ENCODE measurements at regions not wholly inside any gene's neighbourhood (a gene's known extent, or its start where the extent isn't known, plus 50 kb on each side); places are given as distances from the start of the nearest gene placed in this dataset.
"Not testable (repeated sequence)": the region's sequence is repeated elsewhere in the genome, so short reads cannot be mapped to it uniquely, and the experiment has no call there.

DNA sequence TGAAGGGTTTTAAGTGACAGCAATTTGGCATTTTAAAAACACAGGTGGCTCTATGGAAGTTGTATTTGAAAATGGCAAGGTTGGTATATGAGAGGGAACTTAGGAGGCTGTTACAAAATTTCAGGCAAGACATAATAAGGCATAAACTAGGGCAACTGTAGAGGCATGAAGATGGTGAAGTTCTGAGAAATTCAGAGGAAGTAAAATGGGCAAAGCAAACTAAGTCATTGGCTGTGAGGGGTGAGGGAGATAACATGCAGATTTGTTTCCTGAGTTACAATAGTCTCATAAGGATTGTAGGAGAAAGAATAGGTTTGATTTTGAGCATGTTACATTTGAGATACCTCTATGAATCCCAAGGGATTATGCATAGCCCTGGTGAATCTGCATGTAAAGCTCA lies 302.9 kb upstream of the ARHGEF26 start:
- H3K9ac ChIP-seq (ENCODE audit: low read length) = no peak overlapping the region
- no peaks in the 10 kb centered on the region for H3K27me3 ChIP-seq (ENCODE audit: control insufficient read depth in 1 of 2, insufficient read depth in 2 of 2, low read length in 2 of 2)
- H3K4me3 ChIP-seq (ENCODE audit: low read depth in 1 of 2, low read length in 2 of 2) = no peak overlapping the region
- no peaks in the 10 kb centered on the region for H3K36me3 ChIP-seq (ENCODE audit: insufficient read depth, low read length)
- H3K9me3 ChIP-seq (ENCODE audit: low read length) = no peaks in the 10 kb centered on the region
- H3K27ac ChIP-seq (ENCODE audit: low read depth, low read length) = no peak overlapping the region
- H3K4me1 ChIP-seq (ENCODE audit: insufficient read depth, low read length) = no peaks in the 10 kb centered on the region

DNA sequence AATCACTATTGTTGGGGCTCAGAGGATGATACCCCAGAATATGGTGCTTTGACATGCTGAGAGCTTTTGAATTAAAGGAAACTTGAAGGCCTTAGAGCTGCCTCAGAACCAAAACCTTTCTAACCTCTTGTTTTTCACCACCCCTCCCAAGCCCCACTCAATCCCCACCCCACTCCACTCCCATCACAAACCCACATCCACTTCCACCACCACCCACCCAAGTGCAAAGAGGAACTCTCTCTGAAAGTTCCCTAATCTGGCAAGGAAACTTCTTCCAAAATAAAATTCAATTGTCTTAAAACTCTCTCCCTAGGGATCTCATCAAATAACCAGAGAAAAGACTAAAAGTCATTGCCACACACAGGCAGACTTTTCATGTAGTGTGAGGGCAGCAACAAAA lies 301.2 kb upstream of the ARHGEF26 start:
- H3K27me3 ChIP-seq (ENCODE audit: control insufficient read depth in 1 of 2, insufficient read depth in 2 of 2, low read length in 2 of 2) = no peaks in the 10 kb centered on the region
- H3K9ac ChIP-seq (ENCODE audit: low read length) = no peak overlapping the region
- no peaks in the 10 kb centered on the region for H3K9me3 ChIP-seq (ENCODE audit: low read length)
- H3K27ac ChIP-seq (ENCODE audit: low read depth, low read length) = no peak overlapping the region
- H3K4me3 ChIP-seq (ENCODE audit: low read depth in 1 of 2, low read length in 2 of 2) = no peak overlapping the region
- H3K4me1 ChIP-seq (ENCODE audit: insufficient read depth, low read length) = no peaks in the 10 kb centered on the region
- H3K36me3 ChIP-seq (ENCODE audit: insufficient read depth, low read length) = no peaks in the 10 kb centered on the region

DNA sequence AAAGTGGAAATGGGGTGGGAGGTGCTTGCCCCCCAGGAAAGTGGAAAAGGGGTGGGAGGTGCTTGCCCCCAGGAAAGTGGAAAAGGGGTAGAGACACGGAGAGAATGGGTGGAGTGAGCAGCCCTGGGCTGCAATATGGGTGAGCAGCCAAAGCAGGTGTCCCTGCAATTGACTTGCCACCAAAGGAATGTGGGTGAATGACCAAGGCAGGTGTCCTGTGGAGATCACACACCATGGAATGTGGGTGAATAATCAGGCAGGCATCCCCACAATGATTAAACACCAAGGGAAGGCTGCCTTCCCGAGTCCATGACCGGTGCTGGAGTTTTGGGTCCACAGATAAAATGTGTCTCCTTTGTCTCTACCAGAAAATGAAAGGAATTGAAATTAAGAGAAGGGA lies 292.8 kb upstream of the ARHGEF26 start:
- H3K27ac ChIP-seq (ENCODE audit: low read depth, low read length); H3K9me3 ChIP-seq (ENCODE audit: low read length); H3K27me3 ChIP-seq (ENCODE audit: control insufficient read depth in 1 of 2, insufficient read depth in 2 of 2, low read length in 2 of 2); H3K4me3 ChIP-seq (ENCODE audit: low read depth in 1 of 2, low read length in 2 of 2); H3K4me1 ChIP-seq (ENCODE audit: insufficient read depth, low read length); H3K36me3 ChIP-seq (ENCODE audit: insufficient read depth, low read length); H3K9ac ChIP-seq (ENCODE audit: low read length): not testable (repeated sequence)

DNA sequence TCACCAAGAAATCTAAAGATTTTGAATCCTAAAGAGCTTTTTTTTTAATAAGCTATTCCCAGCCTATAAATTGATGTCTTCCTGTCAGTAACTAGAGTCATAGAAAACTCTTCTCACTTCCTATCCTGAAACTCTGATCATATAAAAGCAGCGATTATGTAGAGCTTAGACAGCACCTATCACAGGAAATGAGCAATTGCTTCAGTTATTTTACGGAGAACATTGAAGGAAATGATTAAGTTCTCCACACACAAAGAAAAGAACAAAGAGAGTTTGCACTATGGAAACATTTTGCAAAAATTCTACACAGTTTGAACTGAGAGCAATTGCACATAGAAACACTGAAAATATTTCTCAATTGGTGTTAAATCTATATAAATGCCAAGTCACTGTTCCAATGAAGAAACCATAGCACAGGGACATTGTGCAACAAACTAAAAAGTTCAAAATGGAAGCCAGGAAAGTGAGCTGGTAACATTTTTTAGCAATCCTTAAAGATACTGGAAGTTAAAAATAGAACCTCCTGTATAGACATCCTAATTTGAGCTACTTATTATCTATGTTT lies 291.5 kb upstream of the ARHGEF26 start:
- H3K4me3 ChIP-seq (ENCODE audit: low read depth in 1 of 2, low read length in 2 of 2) = no peak overlapping the region
- no peak overlapping the region for H3K9ac ChIP-seq (ENCODE audit: low read length)
- H3K9me3 ChIP-seq (ENCODE audit: low read length) = no peaks in the 10 kb centered on the region
- no peaks in the 10 kb centered on the region for H3K27me3 ChIP-seq (ENCODE audit: control insufficient read depth in 1 of 2, insufficient read depth in 2 of 2, low read length in 2 of 2)
- no peaks in the 10 kb centered on the region for H3K4me1 ChIP-seq (ENCODE audit: insufficient read depth, low read length)
- H3K36me3 ChIP-seq (ENCODE audit: insufficient read depth, low read length) = no peaks in the 10 kb centered on the region
- no peak overlapping the region for H3K27ac ChIP-seq (ENCODE audit: low read depth, low read length)

DNA sequence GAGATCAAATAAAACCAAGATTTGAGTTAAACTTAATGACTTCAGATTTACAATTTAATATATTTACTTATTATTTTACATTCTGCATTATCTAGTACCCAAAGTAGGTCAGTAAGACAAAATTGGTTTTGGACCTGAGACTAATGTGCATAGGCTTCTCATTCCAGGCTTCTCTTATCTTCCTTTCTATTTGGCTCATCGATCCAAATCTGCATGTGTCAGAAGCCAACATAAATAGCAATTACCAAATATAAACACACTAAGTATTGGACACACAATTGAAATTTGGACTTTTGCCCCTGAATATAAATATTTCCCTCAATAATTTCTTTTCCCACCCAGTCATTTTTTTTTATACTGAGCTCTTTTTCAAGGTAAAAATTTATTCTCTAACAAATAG lies 290.6 kb upstream of the ARHGEF26 start:
- Histone ChIP-seq H3K4me3 (ENCODE audit: low read depth in 1 of 2, low read length in 2 of 2) (no peak overlapping the region), H3K36me3 (ENCODE audit: insufficient read depth, low read length) (no peaks in the 10 kb centered on the region), H3K27ac (ENCODE audit: low read depth, low read length) (no peak overlapping the region), H3K4me1 (ENCODE audit: insufficient read depth, low read length) (no peaks in the 10 kb centered on the region), H3K9me3 (ENCODE audit: low read length) (no peaks in the 10 kb centered on the region), H3K27me3 (ENCODE audit: control insufficient read depth in 1 of 2, insufficient read depth in 2 of 2, low read length in 2 of 2) (no peaks in the 10 kb centered on the region), H3K9ac (ENCODE audit: low read length) (no peak overlapping the region)

DNA sequence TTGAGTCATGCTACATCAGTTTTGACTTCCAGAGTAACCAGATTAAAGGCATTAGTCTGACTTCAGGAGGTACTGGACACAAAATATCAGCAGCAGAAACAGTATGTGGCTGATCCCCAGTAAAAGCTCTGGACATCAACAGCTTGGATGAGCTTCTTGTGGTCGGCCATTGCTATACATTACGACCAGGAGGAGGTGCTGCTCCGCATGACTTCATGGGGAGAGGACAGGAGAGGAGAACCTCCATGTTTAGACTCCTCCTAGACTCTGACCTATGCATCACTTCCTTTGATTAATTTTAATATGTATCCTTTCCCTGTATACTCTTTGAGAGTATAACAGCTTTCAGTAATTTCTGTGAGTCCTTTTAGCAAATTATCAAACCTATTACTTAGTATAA lies 285.6 kb upstream of the ARHGEF26 start:
- Histone ChIP-seq H3K27ac (ENCODE audit: low read depth, low read length) (no peak overlapping the region), H3K9ac (ENCODE audit: low read length) (no peak overlapping the region), H3K9me3 (ENCODE audit: low read length) (no peaks in the 10 kb centered on the region), H3K4me3 (ENCODE audit: low read depth in 1 of 2, low read length in 2 of 2) (no peak overlapping the region), H3K27me3 (ENCODE audit: control insufficient read depth in 1 of 2, insufficient read depth in 2 of 2, low read length in 2 of 2) (no peaks in the 10 kb centered on the region), H3K4me1 (ENCODE audit: insufficient read depth, low read length) (no peaks in the 10 kb centered on the region), H3K36me3 (ENCODE audit: insufficient read depth, low read length) (no peaks in the 10 kb centered on the region)

DNA sequence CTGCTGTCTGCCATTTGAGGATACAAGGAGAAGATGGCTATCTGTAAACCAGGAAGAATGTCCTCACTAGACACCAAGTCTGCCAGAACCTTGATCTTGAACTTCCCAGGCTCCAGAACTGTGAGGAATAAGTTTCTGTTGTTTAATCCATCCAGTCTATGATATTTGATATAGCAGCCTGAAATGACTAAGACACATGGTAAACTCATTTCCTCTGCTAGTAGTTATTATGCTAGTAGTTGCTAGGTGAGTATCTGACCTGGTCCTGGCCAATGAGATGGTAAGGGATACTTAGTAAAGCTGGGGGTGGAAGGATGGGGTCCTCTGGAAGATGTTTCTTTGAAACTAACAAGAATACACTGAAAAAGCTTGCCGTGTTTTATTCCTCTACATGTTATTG lies 280.7 kb upstream of the ARHGEF26 start:
- Histone ChIP-seq H3K27ac (ENCODE audit: low read depth, low read length) (no peak overlapping the region), H3K36me3 (ENCODE audit: insufficient read depth, low read length) (no peaks in the 10 kb centered on the region), H3K27me3 (ENCODE audit: control insufficient read depth in 1 of 2, insufficient read depth in 2 of 2, low read length in 2 of 2) (no peaks in the 10 kb centered on the region), H3K4me1 (ENCODE audit: insufficient read depth, low read length) (no peaks in the 10 kb centered on the region), H3K9me3 (ENCODE audit: low read length) (no peaks in the 10 kb centered on the region), H3K9ac (ENCODE audit: low read length) (no peak overlapping the region), H3K4me3 (ENCODE audit: low read depth in 1 of 2, low read length in 2 of 2) (no peak overlapping the region)

DNA sequence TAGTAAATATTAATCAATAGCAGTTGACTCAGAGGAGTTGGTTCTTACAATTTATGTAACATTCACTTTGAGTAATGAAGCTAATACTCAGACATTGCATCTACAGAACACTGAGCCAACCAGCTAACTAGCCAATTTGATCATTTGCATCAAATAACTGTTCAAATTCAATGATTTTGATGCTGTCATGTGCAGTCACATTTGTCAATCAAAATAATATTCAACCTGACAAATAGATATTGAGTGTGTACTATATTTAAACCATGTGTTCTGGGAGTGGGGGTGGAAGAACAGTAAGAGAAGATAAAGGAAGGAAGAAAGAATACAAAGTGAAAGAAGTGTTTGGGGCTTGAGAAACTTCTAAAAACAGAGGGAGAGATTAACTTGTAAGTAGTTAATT lies 277.2 kb upstream of the ARHGEF26 start:
- Histone ChIP-seq H3K4me3 (ENCODE audit: low read depth in 1 of 2, low read length in 2 of 2) (no peak overlapping the region), H3K4me1 (ENCODE audit: insufficient read depth, low read length) (no peaks in the 10 kb centered on the region), H3K36me3 (ENCODE audit: insufficient read depth, low read length) (no peaks in the 10 kb centered on the region), H3K27me3 (ENCODE audit: control insufficient read depth in 1 of 2, insufficient read depth in 2 of 2, low read length in 2 of 2) (no peaks in the 10 kb centered on the region), H3K27ac (ENCODE audit: low read depth, low read length) (no peak overlapping the region), H3K9ac (ENCODE audit: low read length) (no peak overlapping the region), H3K9me3 (ENCODE audit: low read length) (no peaks in the 10 kb centered on the region)

DNA sequence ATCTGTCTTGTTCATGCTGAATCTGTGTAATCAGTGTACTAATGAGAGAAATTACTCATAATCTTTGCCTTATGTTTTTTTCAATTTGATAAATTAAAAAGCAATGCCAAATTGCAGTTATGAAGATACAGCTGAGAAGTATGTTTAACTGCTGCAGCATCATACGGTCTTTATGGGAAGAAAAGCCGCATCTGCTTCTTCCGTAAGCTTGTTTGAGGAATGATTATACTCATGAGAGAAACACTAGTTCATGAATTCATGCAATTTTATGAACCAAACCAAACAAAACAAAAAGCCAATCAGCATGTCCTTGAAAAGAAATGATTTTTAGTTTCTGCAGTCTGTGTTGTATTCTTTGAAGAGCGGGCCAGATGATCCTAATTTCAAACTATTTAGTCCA lies 275.9 kb upstream of the ARHGEF26 start:
- Histone ChIP-seq H3K9ac (ENCODE audit: low read length) (no peak overlapping the region), H3K27me3 (ENCODE audit: control insufficient read depth in 1 of 2, insufficient read depth in 2 of 2, low read length in 2 of 2) (no peaks in the 10 kb centered on the region), H3K4me1 (ENCODE audit: insufficient read depth, low read length) (no peaks in the 10 kb centered on the region), H3K27ac (ENCODE audit: low read depth, low read length) (no peak overlapping the region), H3K36me3 (ENCODE audit: insufficient read depth, low read length) (no peaks in the 10 kb centered on the region), H3K9me3 (ENCODE audit: low read length) (no peaks in the 10 kb centered on the region), H3K4me3 (ENCODE audit: low read depth in 1 of 2, low read length in 2 of 2) (no peak overlapping the region)

DNA sequence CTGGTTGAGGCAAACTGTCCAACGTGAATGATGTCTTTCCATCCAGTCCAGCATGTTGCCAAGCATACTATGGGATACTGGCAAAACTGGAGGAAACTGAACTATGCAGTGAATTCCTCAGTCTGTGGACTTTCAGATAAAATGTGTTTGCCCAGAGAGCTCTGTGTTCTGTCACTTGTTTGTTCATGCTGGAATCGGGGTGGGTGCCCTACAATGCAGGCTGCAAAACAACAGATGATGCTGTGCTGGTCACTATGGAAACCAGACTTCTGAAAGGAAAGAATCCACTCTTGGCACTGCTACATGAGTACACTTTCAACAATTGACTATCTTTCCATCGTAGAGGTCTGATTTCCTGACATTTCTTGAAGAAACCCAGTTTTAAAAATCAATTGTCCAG lies 272.5 kb upstream of the ARHGEF26 start:
- H3K27me3 ChIP-seq (ENCODE audit: control insufficient read depth in 1 of 2, insufficient read depth in 2 of 2, low read length in 2 of 2) = no peaks in the 10 kb centered on the region
- no peaks in the 10 kb centered on the region for H3K9me3 ChIP-seq (ENCODE audit: low read length)
- no peak overlapping the region for H3K9ac ChIP-seq (ENCODE audit: low read length)
- no peaks in the 10 kb centered on the region for H3K4me1 ChIP-seq (ENCODE audit: insufficient read depth, low read length)
- H3K36me3 ChIP-seq (ENCODE audit: insufficient read depth, low read length) = no peaks in the 10 kb centered on the region
- H3K4me3 ChIP-seq (ENCODE audit: low read depth in 1 of 2, low read length in 2 of 2) = no peak overlapping the region
- no peak overlapping the region for H3K27ac ChIP-seq (ENCODE audit: low read depth, low read length)

DNA sequence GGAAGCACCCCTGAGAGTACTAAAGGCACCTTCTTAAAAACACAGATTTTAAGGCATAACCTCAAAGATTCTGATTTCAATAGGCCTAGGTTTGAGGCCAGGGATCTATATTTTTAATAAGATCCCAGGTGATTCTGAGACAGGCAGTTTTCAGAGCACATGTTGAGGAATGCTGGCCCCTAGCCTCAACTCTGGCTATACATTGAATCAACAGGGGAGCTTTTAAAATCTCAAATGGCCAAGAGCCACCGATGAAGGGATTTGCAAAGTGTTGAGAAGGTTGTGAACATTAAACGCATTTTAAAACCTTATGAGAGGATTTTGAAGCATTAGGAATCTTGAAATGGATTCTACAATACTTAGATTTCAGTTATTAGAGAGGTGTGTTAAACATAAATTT lies 268.8 kb upstream of the ARHGEF26 start:
- H3K27me3 ChIP-seq (ENCODE audit: control insufficient read depth in 1 of 2, insufficient read depth in 2 of 2, low read length in 2 of 2) = no peaks in the 10 kb centered on the region
- H3K9me3 ChIP-seq (ENCODE audit: low read length) = no peaks in the 10 kb centered on the region
- H3K4me1 ChIP-seq (ENCODE audit: insufficient read depth, low read length) = no peaks in the 10 kb centered on the region
- no peak overlapping the region for H3K9ac ChIP-seq (ENCODE audit: low read length)
- H3K36me3 ChIP-seq (ENCODE audit: insufficient read depth, low read length) = no peaks in the 10 kb centered on the region
- no peak overlapping the region for H3K4me3 ChIP-seq (ENCODE audit: low read depth in 1 of 2, low read length in 2 of 2)
- no peak overlapping the region for H3K27ac ChIP-seq (ENCODE audit: low read depth, low read length)

DNA sequence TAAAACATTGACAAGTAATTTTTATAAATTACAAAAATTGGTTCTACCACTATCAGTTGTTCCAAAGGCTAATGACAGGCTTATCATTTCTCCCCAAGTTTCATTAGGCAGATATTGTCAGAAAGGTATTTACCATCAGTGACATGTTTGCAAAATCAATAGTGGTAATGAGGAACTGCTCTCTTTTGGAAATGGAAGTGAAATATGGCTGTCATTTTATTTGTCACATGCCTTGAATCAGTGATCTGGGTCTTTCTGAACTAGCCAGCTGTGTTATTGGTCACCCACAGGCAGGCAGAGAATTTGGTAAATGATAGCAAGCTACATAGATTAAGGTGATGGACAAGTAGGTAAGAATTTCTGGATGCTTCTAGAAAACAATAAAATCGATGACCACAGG lies 268.0 kb upstream of the ARHGEF26 start:
- Histone ChIP-seq H3K4me1 (ENCODE audit: insufficient read depth, low read length) (no peaks in the 10 kb centered on the region), H3K9me3 (ENCODE audit: low read length) (no peaks in the 10 kb centered on the region), H3K36me3 (ENCODE audit: insufficient read depth, low read length) (no peaks in the 10 kb centered on the region), H3K27ac (ENCODE audit: low read depth, low read length) (no peak overlapping the region), H3K27me3 (ENCODE audit: control insufficient read depth in 1 of 2, insufficient read depth in 2 of 2, low read length in 2 of 2) (no peaks in the 10 kb centered on the region), H3K4me3 (ENCODE audit: low read depth in 1 of 2, low read length in 2 of 2) (no peak overlapping the region), H3K9ac (ENCODE audit: low read length) (no peak overlapping the region)
